EL (cell line): ENCODE measurements at regions not wholly inside any gene's neighbourhood (a gene's known extent, or its start where the extent isn't known, plus 50 kb on each side); places are given as distances from the start of the nearest gene placed in this dataset.
A peak's percentile ranks its signal among the peaks of the same experiment; 100 is the strongest.

Experiments used
- DNase-seq: peaks from one replicate; pipeline ENCODE4 v3.0.0-alpha.2; 2016

- DNase-seq = no peak
Measured at GRCh38 chr6:169960521-169960885, 209.1 kb downstream of the ERMARD start.

GRCh38 chr6:169960003-169960344 is 208.6 kb downstream of the ERMARD start:
- DNase-seq = no peak

GRCh38 chr6:169959136-169960002 is 207.9 kb downstream of the ERMARD start:
- no peak for DNase-seq

GRCh38 chr6:169958510-169958909 is 207.1 kb downstream of the ERMARD start:
- DNase-seq = no peak

- DNase-seq = no peak
Measured at GRCh38 chr6:169957351-169957963, 206.0 kb downstream of the ERMARD start.

- DNase-seq = no peak
Measured at GRCh38 chr6:169956580-169956979, 205.2 kb downstream of the ERMARD start.

- no peak for DNase-seq
Measured at GRCh38 chr6:169955731-169956437, 204.5 kb downstream of the ERMARD start.

GRCh38 chr6:169954977-169955376 is 203.6 kb downstream of the ERMARD start:
- DNase-seq = no peak

GRCh38 chr6:169953686-169954085 is 202.3 kb downstream of the ERMARD start:
- DNase-seq = no peak

GRCh38 chr6:169950558-169950957 is 199.1 kb downstream of the ERMARD start:
- peak; percentile 4 for DNase-seq

GRCh38 chr6:169949511-169950097 is 198.2 kb downstream of the ERMARD start:
- DNase-seq = no peak

GRCh38 chr6:169946971-169947370 is 195.5 kb downstream of the ERMARD start:
- DNase-seq = no peak

- DNase-seq = no peak
Measured at GRCh38 chr6:169945117-169945516, 193.7 kb downstream of the ERMARD start.

GRCh38 chr6:169944415-169944814 is 193.0 kb downstream of the ERMARD start:
- no peak for DNase-seq

GRCh38 chr6:169944061-169944337 is 192.6 kb downstream of the ERMARD start:
- no peak for DNase-seq

- no peak for DNase-seq
Measured at GRCh38 chr6:169943241-169944060, 192.0 kb downstream of the ERMARD start.

GRCh38 chr6:169942173-169942572 is 190.8 kb downstream of the ERMARD start:
- DNase-seq = no peak

GRCh38 chr6:169940481-169941271 is 189.3 kb downstream of the ERMARD start:
- DNase-seq = no peak

GRCh38 chr6:169939554-169940164 is 188.2 kb downstream of the ERMARD start:
- DNase-seq = no peak

- DNase-seq = no peak
Measured at GRCh38 chr6:169938731-169939130, 187.3 kb downstream of the ERMARD start.

GRCh38 chr6:169938262-169938701 is 186.9 kb downstream of the ERMARD start:
- DNase-seq = no peak
